Stimulated activated memory B cell treated with anti-CD40 and anti-IgM and Interleukin-4, amounts not matched to agents 10 μg/mL and 1 μg/mL and 100 μg/mL, for 72 hours (primary cell): ENCODE measurements at regions not wholly inside any gene's neighbourhood (a gene's known extent, or its start where the extent isn't known, plus 50 kb on each side); places are given as distances from the start of the nearest gene placed in this dataset.

Experiments used
- ATAC-seq: fragments of 150-1000 bp; cut with Tn5 transposase; 2 replicates; pipeline ENCODE4 v1.10.0; 2021
- H3K27ac Mint-ChIP-seq: one replicate; pipeline ENCODE4 v1.8.0; 2022; ENCODE audit warnings: mild to moderate bottlenecking, mixed read lengths
- H3K27me3 Mint-ChIP-seq: one replicate; pipeline ENCODE4 v1.8.0; 2022; ENCODE audit warnings: mixed read lengths
- H3K36me3 Mint-ChIP-seq: one replicate; pipeline ENCODE4 v1.8.0; 2022; ENCODE audit warnings: mixed read lengths
- H3K4me1 Mint-ChIP-seq: one replicate; pipeline ENCODE4 v1.8.0; 2022; ENCODE audit warnings: mixed read lengths
- H3K4me3 Mint-ChIP-seq: one replicate; pipeline ENCODE4 v1.8.0; 2022; ENCODE audit warnings: mild to moderate bottlenecking, moderate library complexity, mixed read lengths
- H3K9me3 Mint-ChIP-seq: one replicate; pipeline ENCODE4 v1.8.0; 2022; ENCODE audit warnings: mixed read lengths

- Mint-ChIP-seq H3K4me1 (no peaks in the 10 kb centered on the region), H3K27ac (no peak overlapping the region), H3K27me3 (peaks cover 18% of the 10 kb centered on the region), H3K9me3 (peaks cover 6% of the 10 kb centered on the region), H3K36me3 (no peaks in the 10 kb centered on the region), H3K4me3 (no peak overlapping the region)
- ATAC-seq: no peak
Observed at GRCh38 chr9:129374651-129375050, 196.6 kb upstream of the IER5L start.

- Mint-ChIP-seq H3K4me3 (no peak overlapping the region), H3K9me3 (peaks cover 6% of the 10 kb centered on the region), H3K4me1 (no peaks in the 10 kb centered on the region), H3K27ac (no peak overlapping the region), H3K36me3 (no peaks in the 10 kb centered on the region), H3K27me3 (peaks cover 14% of the 10 kb centered on the region)
- ATAC-seq: no peak
Observed at GRCh38 chr9:129374231-129374630, 196.2 kb upstream of the IER5L start.

- H3K9me3 Mint-ChIP-seq: peaks cover 6% of the 10 kb centered on the region
- no peaks in the 10 kb centered on the region for H3K36me3 Mint-ChIP-seq
- H3K4me1 Mint-ChIP-seq: no peaks in the 10 kb centered on the region
- no peak for ATAC-seq
- H3K4me3 Mint-ChIP-seq: no peak overlapping the region
- peaks cover 5% of the 10 kb centered on the region for H3K27me3 Mint-ChIP-seq
- H3K27ac Mint-ChIP-seq: no peak overlapping the region
Observed at GRCh38 chr9:129373361-129373760, 195.3 kb upstream of the IER5L start.

- H3K27ac Mint-ChIP-seq: no peak overlapping the region
- H3K4me1 Mint-ChIP-seq: no peaks in the 10 kb centered on the region
- peaks cover 6% of the 10 kb centered on the region for H3K9me3 Mint-ChIP-seq
- no peak overlapping the region for H3K4me3 Mint-ChIP-seq
- no peak for ATAC-seq
- no peaks in the 10 kb centered on the region for H3K36me3 Mint-ChIP-seq
- H3K27me3 Mint-ChIP-seq: no peaks in the 10 kb centered on the region
Observed at GRCh38 chr9:129370770-129371169, 192.7 kb upstream of the IER5L start.

- Mint-ChIP-seq H3K27ac (no peak overlapping the region), H3K4me3 (no peak overlapping the region), H3K27me3 (peaks cover 16% of the 10 kb centered on the region), H3K4me1 (no peaks in the 10 kb centered on the region), H3K36me3 (no peaks in the 10 kb centered on the region), H3K9me3 (peaks cover 6% of the 10 kb centered on the region)
- ATAC-seq: no peak
Observed at GRCh38 chr9:129368444-129368978, 190.4 kb upstream of the IER5L start.

- Mint-ChIP-seq H3K4me1 (peaks cover 4% of the 10 kb centered on the region), H3K9me3 (peaks cover 6% of the 10 kb centered on the region), H3K27ac (no peak overlapping the region), H3K27me3 (peaks cover 27% of the 10 kb centered on the region), H3K36me3 (no peaks in the 10 kb centered on the region), H3K4me3 (no peak overlapping the region)
- no peak for ATAC-seq
Observed at GRCh38 chr9:129367287-129367686, 189.2 kb upstream of the IER5L start.

GRCh38 chr9:129365196-129365595, 187.1 kb upstream of the IER5L start:
- no peak overlapping the region for H3K4me3 Mint-ChIP-seq
- H3K4me1 Mint-ChIP-seq: peaks cover 8% of the 10 kb centered on the region
- H3K36me3 Mint-ChIP-seq: no peaks in the 10 kb centered on the region

GRCh38 chr9:129363216-129363873, 185.3 kb upstream of the IER5L start:
- no peaks in the 10 kb centered on the region for H3K9me3 Mint-ChIP-seq
- ATAC-seq: no peak
- H3K4me3 Mint-ChIP-seq: no peak overlapping the region
- H3K36me3 Mint-ChIP-seq: no peaks in the 10 kb centered on the region
- peaks cover 8% of the 10 kb centered on the region for H3K4me1 Mint-ChIP-seq
- H3K27ac Mint-ChIP-seq: no peak overlapping the region
- H3K27me3 Mint-ChIP-seq: peaks cover 61% of the 10 kb centered on the region

More at GRCh38 chr9:129365196-129365595, 187.1 kb upstream of the IER5L start:
- ATAC-seq: no peak
- Mint-ChIP-seq H3K27ac (no peak overlapping the region), H3K27me3 (peaks cover 43% of the 10 kb centered on the region), H3K9me3 (no peaks in the 10 kb centered on the region)

GRCh38 chr9:129362287-129363000, 184.4 kb upstream of the IER5L start:
- peak; percentile 48 for ATAC-seq
- Mint-ChIP-seq H3K27ac (no peak overlapping the region), H3K9me3 (no peaks in the 10 kb centered on the region), H3K4me1 (peaks cover 8% of the 10 kb centered on the region), H3K27me3 (peaks cover 70% of the 10 kb centered on the region), H3K36me3 (no peaks in the 10 kb centered on the region), H3K4me3 (no peak overlapping the region)

GRCh38 chr9:129361196-129361595, 183.1 kb upstream of the IER5L start:
- peaks cover 82% of the 10 kb centered on the region for H3K27me3 Mint-ChIP-seq
- H3K4me3 Mint-ChIP-seq: no peak overlapping the region
- peaks cover 17% of the 10 kb centered on the region for H3K4me1 Mint-ChIP-seq
- H3K36me3 Mint-ChIP-seq: peaks cover 2% of the 10 kb centered on the region
- no peak for ATAC-seq
- H3K27ac Mint-ChIP-seq: no peak overlapping the region
- no peaks in the 10 kb centered on the region for H3K9me3 Mint-ChIP-seq

- Mint-ChIP-seq H3K36me3 (peaks cover 13% of the 10 kb centered on the region), H3K4me3 (no peak overlapping the region), H3K27me3 (peaks cover 87% of the 10 kb centered on the region), H3K9me3 (peaks cover 8% of the 10 kb centered on the region), H3K4me1 (peaks cover 17% of the 10 kb centered on the region), H3K27ac (no peak overlapping the region)
- no peak for ATAC-seq
Observed at GRCh38 chr9:129359916-129360536, 182.0 kb upstream of the IER5L start.

GRCh38 chr9:129359162-129359811, 181.2 kb upstream of the IER5L start:
- Mint-ChIP-seq H3K36me3 (peaks cover 13% of the 10 kb centered on the region), H3K4me1 (peaks cover 17% of the 10 kb centered on the region), H3K4me3 (no peak overlapping the region), H3K27ac (no peak overlapping the region), H3K9me3 (peaks cover 8% of the 10 kb centered on the region), H3K27me3 (peaks cover 85% of the 10 kb centered on the region)
- no peak for ATAC-seq

GRCh38 chr9:129358621-129359154, 180.6 kb upstream of the IER5L start:
- ATAC-seq: peak; percentile 19
- peaks cover 88% of the 10 kb centered on the region for H3K27me3 Mint-ChIP-seq
- no peak overlapping the region for H3K27ac Mint-ChIP-seq
- peaks cover 8% of the 10 kb centered on the region for H3K9me3 Mint-ChIP-seq
- peaks cover 13% of the 10 kb centered on the region for H3K36me3 Mint-ChIP-seq
- H3K4me1 Mint-ChIP-seq: peaks cover 17% of the 10 kb centered on the region
- H3K4me3 Mint-ChIP-seq: no peak overlapping the region

GRCh38 chr9:129357773-129358245, 179.7 kb upstream of the IER5L start:
- peaks cover 13% of the 10 kb centered on the region for H3K36me3 Mint-ChIP-seq
- peaks cover 88% of the 10 kb centered on the region for H3K27me3 Mint-ChIP-seq
- H3K4me3 Mint-ChIP-seq: no peak overlapping the region
- H3K9me3 Mint-ChIP-seq: peaks cover 8% of the 10 kb centered on the region
- H3K27ac Mint-ChIP-seq: no peak overlapping the region
- no peak for ATAC-seq
- peaks cover 17% of the 10 kb centered on the region for H3K4me1 Mint-ChIP-seq
